Embryonic facial prominence (tissue), 1 donor: ENCODE measurements at regions not wholly inside any gene's neighbourhood (a gene's known extent, or its start where the extent isn't known, plus 50 kb on each side); places are given as distances from the start of the nearest gene placed in this dataset.

Experiments
- DNase-seq: peaks from one replicate; pipeline ENCODE4 v3.0.0-alpha.2; 2016; ENCODE audit errors: extremely low spot score

DNA sequence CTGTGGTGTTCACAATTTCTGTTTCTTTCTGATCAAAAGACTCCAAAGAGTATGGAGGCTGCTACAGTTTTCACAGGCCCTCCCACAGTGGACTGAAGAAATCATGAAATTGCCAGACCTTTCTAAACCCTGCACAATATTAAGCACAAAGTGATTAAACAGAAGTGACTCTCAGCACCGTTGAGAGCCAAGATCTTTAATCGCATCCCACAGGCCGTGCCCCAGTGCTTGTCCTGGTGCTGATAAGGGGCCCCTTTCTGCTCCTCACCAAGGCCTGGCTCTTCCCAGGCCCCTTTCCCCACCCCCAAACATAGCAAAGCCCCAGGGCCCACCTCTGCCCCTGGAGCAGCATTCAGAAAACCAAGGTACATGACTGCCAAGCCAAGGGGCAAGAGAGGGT is 57.4 kb upstream of the BMAL1 start:
- no peak for DNase-seq

DNA sequence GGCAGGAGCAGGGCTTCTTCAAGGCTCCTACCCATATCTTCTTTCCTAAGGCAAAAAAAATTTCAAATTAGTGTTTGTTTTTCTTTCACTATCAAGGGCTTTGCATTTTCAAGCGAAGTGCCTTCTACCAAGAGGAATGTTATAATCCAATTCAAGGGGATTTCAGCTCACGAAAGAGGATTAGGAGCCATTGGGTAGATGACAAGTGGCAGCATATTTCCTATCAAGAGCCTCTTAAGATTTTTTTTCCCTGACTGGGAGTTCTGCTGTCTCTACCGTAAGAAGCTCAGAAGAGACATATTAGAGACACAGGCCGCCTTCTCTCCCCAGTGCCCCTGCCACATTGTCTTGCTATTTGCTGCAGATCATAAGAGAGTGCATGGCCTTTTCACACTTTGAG is 55.9 kb upstream of the BMAL1 start:
- no peak for DNase-seq

DNA sequence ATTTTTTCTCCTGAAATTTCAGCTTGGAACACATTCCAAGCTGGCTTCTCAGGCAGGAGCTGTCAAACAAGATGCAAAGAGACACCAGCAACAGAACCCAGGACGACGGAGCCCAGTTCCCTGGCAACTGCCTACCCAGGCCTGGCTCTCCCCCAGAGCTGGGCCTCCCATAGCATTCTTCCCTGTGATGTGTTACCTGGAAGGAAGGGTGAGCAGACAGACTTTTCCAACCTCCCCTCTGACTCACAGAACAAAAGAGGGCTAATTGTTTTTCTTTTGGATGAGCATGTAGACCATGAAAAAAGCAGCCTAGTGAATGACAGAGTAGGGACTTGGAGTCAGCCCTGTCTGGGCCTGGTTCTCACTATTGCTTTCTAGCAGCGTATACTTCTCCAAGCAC is 55.3 kb upstream of the BMAL1 start:
- DNase-seq = no peak

DNA sequence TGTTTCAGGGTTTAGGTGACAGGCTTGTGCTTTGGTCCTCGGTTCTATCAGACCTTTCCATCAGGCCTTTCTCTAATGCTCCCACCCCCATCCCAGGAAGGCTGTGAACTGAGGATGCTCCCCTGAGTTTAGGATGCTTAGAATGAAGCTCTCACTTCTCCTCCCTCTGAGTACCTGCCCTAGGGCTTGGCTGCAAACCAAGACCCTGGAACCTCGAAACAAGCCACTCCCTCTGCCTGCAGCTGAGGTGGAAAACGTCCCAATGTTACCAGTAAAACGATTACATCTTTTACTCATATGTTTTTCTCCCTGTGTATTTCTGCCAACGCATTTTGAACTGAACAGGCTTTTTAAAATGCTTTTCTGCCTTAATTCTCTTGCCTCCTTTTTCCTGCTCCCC is 54.5 kb upstream of the BMAL1 start:
- no peak for DNase-seq

DNA sequence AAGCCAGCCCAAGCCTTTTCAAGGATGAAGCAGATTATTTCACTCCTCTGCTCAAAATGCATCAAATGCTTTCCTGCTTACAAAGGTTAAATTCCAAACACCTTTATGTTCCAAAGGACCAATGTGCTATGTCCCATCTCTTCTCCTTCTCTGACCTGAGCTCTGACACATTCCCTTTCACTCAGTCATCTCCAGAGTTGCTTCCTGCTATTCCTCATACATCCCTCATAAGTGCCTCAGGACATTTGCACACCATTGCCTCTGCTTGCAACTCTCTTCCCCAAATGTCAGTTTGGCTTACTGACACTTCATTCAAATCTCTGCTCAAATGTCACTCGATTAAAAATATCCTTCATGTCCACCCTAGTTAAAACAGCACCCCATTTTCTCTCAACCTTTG is 53.3 kb upstream of the BMAL1 start:
- DNase-seq = no peak

DNA sequence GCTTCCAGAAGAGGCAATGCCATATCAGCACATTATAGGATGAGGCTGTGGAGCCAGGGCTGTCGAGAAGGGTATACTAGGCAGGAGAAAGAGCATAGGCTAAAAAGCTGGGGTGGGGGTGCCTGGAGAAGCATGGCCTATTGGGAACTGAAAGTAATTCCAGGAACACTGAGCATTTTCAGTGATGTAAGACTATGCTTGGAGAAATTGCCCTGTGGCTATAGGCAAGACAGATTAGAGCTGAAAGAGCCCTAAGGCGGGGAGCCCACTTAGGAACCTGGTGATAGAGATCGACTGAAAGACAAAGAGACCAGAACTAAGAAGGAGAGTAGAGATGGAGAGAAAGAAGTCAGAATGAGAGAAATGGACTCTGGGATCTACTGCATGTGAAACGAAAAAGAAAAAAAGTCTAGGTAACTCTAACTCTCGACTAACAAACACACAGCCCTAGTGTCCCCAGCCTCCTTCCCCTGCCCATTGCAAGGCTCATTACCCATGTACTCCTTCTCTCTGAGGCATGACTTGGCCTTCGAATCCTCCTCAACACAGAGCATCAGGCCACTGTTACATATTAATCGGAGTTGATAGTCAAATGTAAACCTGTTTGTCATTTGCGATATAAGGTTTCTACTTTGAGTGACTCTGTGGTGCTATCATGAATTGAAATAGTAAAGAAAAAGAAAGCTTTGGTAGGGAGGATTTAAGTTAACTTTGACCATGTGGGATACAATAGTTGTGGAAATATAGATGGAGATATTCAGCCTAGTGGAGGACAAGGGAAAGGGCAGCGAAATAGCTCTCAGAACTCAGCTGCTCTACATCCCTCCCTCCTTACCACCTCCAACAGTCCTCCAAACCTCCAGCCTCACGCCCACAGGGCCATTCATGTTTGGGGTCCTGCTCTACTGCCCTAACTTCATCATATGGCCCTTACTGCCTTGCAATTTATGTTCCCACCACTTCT is 52.3 kb upstream of the BMAL1 start:
- DNase-seq = no peak

DNA sequence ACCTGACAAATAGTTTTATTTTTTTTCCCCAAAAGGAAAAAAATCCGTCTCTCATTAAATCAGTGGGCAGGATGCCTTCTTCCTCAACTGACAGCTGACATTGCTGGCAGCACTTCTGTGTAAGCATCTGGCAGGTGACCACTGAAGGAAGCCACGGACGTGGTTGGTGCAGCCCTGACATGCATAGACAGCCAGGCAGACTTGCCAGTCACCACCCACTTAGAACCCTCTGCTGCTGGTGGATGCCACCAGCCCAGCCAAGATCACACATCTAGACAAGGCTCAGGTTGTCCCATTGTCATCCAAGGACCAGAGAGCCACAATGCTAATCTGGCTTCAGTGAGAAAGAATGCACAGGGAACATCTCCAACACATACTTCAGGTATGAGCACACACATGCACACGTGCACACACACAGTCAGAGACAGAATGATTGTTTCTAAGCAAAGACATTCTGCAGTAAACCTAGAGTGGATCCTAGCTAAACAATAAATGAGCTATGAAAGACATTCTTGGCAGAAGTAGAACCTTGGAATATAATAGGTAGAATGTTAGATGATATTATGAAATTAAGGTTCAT is 49.8 kb upstream of the BMAL1 start:
- DNase-seq = no peak
